IMR-90 (cell line): ENCODE measurements at regions not wholly inside any gene's neighbourhood (a gene's known extent, or its start where the extent isn't known, plus 50 kb on each side); places are given as distances from the start of the nearest gene placed in this dataset.

Experiments used
- BHLHE40 ChIP-seq: fragments of 150-350 bp; IDR thresholded peaks from 2 replicates; pipeline ENCODE4 v1.6.1; 2016; ENCODE audit warnings: mild to moderate bottlenecking, low read depth, low read length
- CEBPB ChIP-seq: IDR thresholded peaks from 2 replicates; pipeline ENCODE4 v1.6.1; 2012; ENCODE audit warnings: low read depth, low read length, improper control_type of control experiment
- CHD1 ChIP-seq: IDR thresholded peaks from 2 replicates; pipeline ENCODE4 v1.6.1; 2012; ENCODE audit warnings: low read depth, low read length, improper control_type of control experiment
- CTCF ChIP-seq: conservative IDR thresholded peaks from 2 replicates; pipeline ENCODE4 v1.5.1; 2012; ENCODE audit warnings: mild to moderate bottlenecking, low read depth, low read length, improper control_type of control experiment
- ELK1 ChIP-seq: fragments of 150-350 bp; IDR thresholded peaks from 2 replicates; pipeline ENCODE4 v1.6.1; 2016; ENCODE audit warnings: low read depth, mild to moderate bottlenecking, low read length, moderate library complexity, borderline replicate concordance
- MAFK ChIP-seq: IDR thresholded peaks from 2 replicates; pipeline ENCODE4 v1.6.1; 2012; ENCODE audit warnings: low read depth, low read length, improper control_type of control experiment
- MXI1 ChIP-seq: IDR thresholded peaks from 2 replicates; pipeline ENCODE4 v1.6.1; 2012; ENCODE audit warnings: low read depth, mild to moderate bottlenecking, low read length, moderate library complexity, borderline replicate concordance
- POLR2A ChIP-seq: IDR thresholded peaks from 2 replicates; pipeline ENCODE4 v1.6.1; 2012; ENCODE audit warnings: mild to moderate bottlenecking, low read depth, low read length
- RAD21 ChIP-seq: IDR thresholded peaks from 2 replicates; pipeline ENCODE4 v1.6.1; 2012; ENCODE audit warnings: low read length, improper control_type of control experiment
- RCOR1 ChIP-seq: IDR thresholded peaks from 2 replicates; pipeline ENCODE4 v1.6.1; 2012; ENCODE audit warnings: mild to moderate bottlenecking, low read length, improper control_type of control experiment; ENCODE audit not compliant: insufficient replicate concordance
- RFX5 ChIP-seq: IDR thresholded peaks from 2 replicates; pipeline ENCODE4 v1.8.0; 2012; ENCODE audit warnings: low read depth, mild to moderate bottlenecking, low read length, moderate library complexity
- SMC3 ChIP-seq: fragments of 150-350 bp; IDR thresholded peaks from 2 replicates; pipeline ENCODE4 v1.6.1; 2016; ENCODE audit warnings: low read depth, mild to moderate bottlenecking, antibody characterized with exemption, low read length, moderate library complexity
- USF2 ChIP-seq: fragments of 150-350 bp; IDR thresholded peaks from 2 replicates; pipeline ENCODE4 v1.6.1; 2017; ENCODE audit warnings: mild to moderate bottlenecking, antibody characterized with exemption, low read length, low read depth

GRCh38 chr4:20151436-20151835 lies 100.3 kb upstream of the SLIT2 start:
- TF ChIP-seq CTCF: no peak
- TF ChIP-seq MAFK: no peak
- no peak for TF ChIP-seq POLR2A
- no peak for TF ChIP-seq SMC3
- no peak for TF ChIP-seq RAD21
- no peak for TF ChIP-seq BHLHE40
- TF ChIP-seq MXI1: no peak
- no peak for TF ChIP-seq RFX5
- no peak for TF ChIP-seq CEBPB
- TF ChIP-seq USF2: no peak
- no peak for TF ChIP-seq RCOR1
- TF ChIP-seq ELK1: no peak
- no peak for TF ChIP-seq CHD1
